HEK293T (cell line): ENCODE measurements at regions not wholly inside any gene's neighbourhood (a gene's known extent, or its start where the extent isn't known, plus 50 kb on each side); places are given as distances from the start of the nearest gene placed in this dataset.

ENCODE experiments used
- ARNT ChIP-seq: fragments of 450-650 bp; IDR thresholded peaks from 2 replicates; pipeline ENCODE4 v1.6.1; 2017; ENCODE audit warnings: mild to moderate bottlenecking
- BHLHE40 ChIP-seq: fragments of 450-650 bp; IDR thresholded peaks from 2 replicates; pipeline ENCODE4 v1.6.1; 2016; ENCODE audit warnings: mild to moderate bottlenecking, moderate library complexity, borderline replicate concordance
- CTBP1 ChIP-seq: fragments of 450-650 bp; IDR thresholded peaks from 2 replicates; pipeline ENCODE4 v1.6.1; 2016; ENCODE audit warnings: borderline replicate concordance
- ELF4 ChIP-seq: fragments of 450-650 bp; IDR thresholded peaks from 2 replicates; pipeline ENCODE4 v1.6.1; 2017; ENCODE audit warnings: antibody characterized with exemption
- FOXA1 ChIP-seq: fragments of 450-650 bp; IDR thresholded peaks from 2 replicates; pipeline ENCODE4 v1.6.1; 2016; ENCODE audit warnings: mild to moderate bottlenecking
- FOXK2 ChIP-seq: fragments of 450-650 bp; IDR thresholded peaks from 2 replicates; pipeline ENCODE4 v1.6.1; 2016; ENCODE audit warnings: mild to moderate bottlenecking
- FOXM1 ChIP-seq: fragments of 450-650 bp; IDR thresholded peaks from 2 replicates; pipeline ENCODE4 v1.6.1; 2017; ENCODE audit warnings: mild to moderate bottlenecking, borderline replicate concordance
- HDGF ChIP-seq: fragments of 450-650 bp; IDR thresholded peaks from 2 replicates; pipeline ENCODE4 v1.6.1; 2017; ENCODE audit warnings: antibody characterized with exemption, borderline replicate concordance
- L3MBTL2 ChIP-seq: fragments of 450-650 bp; conservative IDR thresholded peaks from 2 replicates; pipeline ENCODE4 v1.6.1; 2016; ENCODE audit warnings: mild to moderate bottlenecking
- LEF1 ChIP-seq: fragments of 450-650 bp; IDR thresholded peaks from 2 replicates; pipeline ENCODE4 v1.6.1; 2017; ENCODE audit warnings: mild to moderate bottlenecking, borderline replicate concordance
- PKNOX1 ChIP-seq: fragments of 450-650 bp; IDR thresholded peaks from 2 replicates; pipeline ENCODE4 v1.6.1; 2016
- SP1 ChIP-seq: fragments of 450-650 bp; IDR thresholded peaks from 2 replicates; pipeline ENCODE4 v1.6.1; 2017
- SUZ12 ChIP-seq: fragments of 450-650 bp; IDR thresholded peaks from 2 replicates; pipeline ENCODE4 v1.6.1; 2016; ENCODE audit warnings: mild to moderate bottlenecking
- ZNF384 ChIP-seq: fragments of 450-650 bp; IDR thresholded peaks from 2 replicates; pipeline ENCODE4 v1.6.1; 2016

GRCh38 chr1:18052671-18053070, 54.9 kb upstream of the IGSF21 start:
- no peak for TF ChIP-seq LEF1
- no peak for TF ChIP-seq HDGF
- TF ChIP-seq PKNOX1: no peak
- no peak for TF ChIP-seq CTBP1
- no peak for TF ChIP-seq ZNF384
- no peak for TF ChIP-seq BHLHE40
- TF ChIP-seq L3MBTL2: no peak
- TF ChIP-seq SUZ12: no peak
- TF ChIP-seq FOXM1: no peak
- TF ChIP-seq ELF4: no peak
- no peak for TF ChIP-seq SP1
- no peak for TF ChIP-seq ARNT
- TF ChIP-seq FOXK2: no peak
- TF ChIP-seq FOXA1: no peak
